T47D (cell line): ENCODE measurements at regions not wholly inside any gene's neighbourhood (a gene's known extent, or its start where the extent isn't known, plus 50 kb on each side); places are given as distances from the start of the nearest gene placed in this dataset.

Experiments used
- DNase-seq, 2 experiments: peaks; one replicate each; pipeline versions ENCODE4 v3.0.0 to v3.0.0-alpha.2; 2011 to 2012; ENCODE audit warnings: low read depth in 1 of 2, low spot score in 1 of 2
- JUND ChIP-seq: IDR thresholded peaks from 2 replicates; pipeline ENCODE4 v1.6.1; 2012; ENCODE audit warnings: low read depth
- in situ Hi-C: cut with HindIII; loops from 2 replicates; pipeline ENCODE4 v1.10.0; 2016; ENCODE audit warnings: low sequenced_read_pairs, low pct_unique_long_range_greater_than_20kb

DNA sequence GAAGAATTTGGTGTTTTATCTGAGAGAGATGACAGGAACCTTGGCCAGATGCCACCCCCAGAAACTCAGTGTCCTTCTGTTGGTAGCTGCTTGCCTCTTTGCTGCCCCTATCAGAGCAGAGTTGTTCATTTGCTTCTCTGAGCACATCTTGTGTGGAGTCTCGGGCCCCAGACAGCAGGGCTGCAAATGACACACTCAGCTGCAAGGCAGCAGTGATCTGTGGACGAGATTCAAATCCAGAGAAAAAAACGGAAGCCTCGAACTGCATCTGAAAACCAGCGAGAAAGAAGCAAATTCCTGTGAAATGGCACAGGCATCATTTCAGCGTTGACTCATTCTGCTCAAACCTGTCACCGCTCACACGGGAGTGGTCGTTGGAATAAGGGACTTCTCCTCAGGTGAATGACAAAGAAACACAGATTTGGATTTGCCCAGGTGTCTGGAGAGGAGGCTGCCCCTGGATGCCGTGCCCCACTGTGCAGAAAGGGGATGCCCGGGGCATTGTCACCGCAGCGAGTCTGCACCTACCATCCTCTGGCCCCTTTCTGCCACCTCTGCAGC is 144.7 kb downstream of the PFKFB3 start:
- no peak for TF ChIP-seq JUND
- in situ Hi-C loops, result no loop called here
- no peak for DNase-seq

DNA sequence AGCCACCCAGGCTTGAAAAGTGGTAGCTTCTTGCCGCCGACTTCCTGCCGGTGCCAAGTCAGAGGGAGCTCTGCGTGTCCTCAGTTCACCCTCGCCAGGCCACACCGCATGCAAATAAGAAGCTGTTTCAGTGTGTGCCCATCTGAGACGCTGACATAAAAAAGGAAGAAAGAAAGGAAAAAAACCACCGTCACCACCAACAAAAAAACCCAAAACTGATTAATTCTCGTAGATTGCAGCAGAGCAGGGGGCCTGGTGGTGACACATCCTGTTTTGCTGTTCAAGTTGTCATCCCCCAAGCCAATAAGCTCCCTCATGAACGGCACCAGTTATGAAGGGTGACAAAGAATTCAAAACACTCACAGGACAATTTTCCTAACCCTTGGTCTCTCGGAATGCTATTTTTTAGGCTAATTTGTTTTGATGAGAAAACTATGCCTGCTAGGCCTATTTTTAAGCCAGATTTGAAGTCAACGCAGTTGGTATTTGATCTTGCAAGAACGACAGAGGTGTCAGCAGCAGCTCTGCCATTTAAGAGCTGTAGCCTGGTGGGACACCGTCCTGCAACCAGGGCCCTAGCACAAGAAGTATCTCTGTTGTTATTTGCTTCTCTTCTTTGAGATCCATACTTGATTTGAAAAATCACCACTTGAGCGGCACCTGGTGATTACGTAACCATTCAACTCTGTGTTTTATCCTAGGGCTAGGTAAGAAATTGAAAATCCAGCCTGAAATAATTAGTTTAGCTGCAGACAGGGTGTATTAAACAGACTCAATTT is 145.6 kb downstream of the PFKFB3 start:
- in situ Hi-C loops, result no loop called here
- no peak for TF ChIP-seq JUND
- no peak for DNase-seq

DNA sequence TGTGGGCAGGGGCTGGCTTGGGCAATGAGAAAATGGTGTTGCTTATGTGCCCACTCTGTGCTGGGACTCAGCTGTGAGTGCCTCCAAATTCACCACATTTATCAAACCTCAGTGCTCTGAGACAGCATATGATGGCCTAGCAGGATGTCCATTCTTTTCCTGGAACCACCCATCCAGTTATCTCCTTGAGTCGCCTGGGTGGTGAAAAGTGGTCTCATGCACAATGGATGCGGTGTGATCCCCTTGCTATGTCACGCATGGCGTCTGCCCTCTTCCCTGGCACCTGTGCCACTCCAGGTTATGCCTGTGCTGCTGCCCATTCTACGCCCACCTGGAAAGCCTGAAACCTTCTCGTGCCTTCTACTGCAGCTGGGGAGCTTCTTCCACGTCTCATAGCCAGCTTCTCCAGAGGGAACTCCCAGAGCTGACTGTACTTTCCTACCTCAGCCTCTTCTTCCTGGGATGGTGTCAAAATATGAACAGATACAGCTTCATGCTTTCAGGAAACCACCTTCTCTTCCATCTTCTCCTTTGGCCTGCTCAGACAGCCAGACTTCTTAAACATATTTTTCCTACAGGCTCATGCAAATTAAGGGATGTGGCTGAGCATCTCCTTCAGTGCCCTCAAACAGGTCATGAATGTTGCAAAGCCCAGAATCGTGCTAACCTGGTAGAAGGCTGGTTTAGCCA is 147.3 kb downstream of the PFKFB3 start:
- no peak for DNase-seq
- in situ Hi-C loops, result no loop called here
- no peak for TF ChIP-seq JUND

DNA sequence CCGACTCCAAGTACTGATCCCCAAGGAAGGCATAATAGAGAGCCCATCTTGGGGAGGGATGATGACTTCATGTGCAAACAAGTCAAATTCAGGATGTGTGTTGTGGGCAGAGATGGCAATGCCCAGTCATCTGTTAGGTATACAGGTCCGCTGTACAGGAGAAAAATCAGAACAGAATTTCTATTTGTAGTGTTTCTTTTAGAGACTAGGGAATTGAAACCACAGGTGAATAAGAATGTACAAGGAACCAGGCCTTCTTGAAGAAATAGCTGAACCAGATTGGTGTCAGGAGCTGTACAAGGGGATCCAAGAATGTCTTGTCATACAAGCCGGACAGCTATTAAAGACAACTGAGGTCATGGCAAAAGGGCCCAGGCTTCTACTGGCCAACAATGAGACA is 147.9 kb downstream of the PFKFB3 start:
- no peak for TF ChIP-seq JUND
- in situ Hi-C loops, result no loop called here
- DNase-seq, result no peak

DNA sequence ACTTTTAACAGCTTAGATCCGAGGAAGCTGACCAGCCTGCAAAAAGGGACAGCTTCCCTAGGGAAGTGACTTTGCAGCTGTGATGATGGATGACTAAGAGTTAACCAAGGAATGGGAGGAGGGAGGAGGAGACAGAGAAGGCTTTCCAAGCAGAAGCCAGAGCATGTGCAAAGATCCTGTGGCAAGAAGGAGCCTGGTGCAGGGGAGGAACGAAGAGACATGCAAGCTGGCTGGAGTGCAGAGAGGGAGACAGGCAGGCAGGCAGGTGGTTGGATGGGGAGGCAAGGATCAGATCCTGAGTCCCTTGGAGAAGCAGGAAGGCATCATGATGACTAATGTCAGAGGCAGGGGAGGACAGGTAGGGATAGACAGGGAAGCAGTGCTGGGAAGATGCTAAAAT is 148.8 kb downstream of the PFKFB3 start:
- in situ Hi-C loops, result no loop called here
- DNase-seq, result no peak
- TF ChIP-seq JUND, result no peak

DNA sequence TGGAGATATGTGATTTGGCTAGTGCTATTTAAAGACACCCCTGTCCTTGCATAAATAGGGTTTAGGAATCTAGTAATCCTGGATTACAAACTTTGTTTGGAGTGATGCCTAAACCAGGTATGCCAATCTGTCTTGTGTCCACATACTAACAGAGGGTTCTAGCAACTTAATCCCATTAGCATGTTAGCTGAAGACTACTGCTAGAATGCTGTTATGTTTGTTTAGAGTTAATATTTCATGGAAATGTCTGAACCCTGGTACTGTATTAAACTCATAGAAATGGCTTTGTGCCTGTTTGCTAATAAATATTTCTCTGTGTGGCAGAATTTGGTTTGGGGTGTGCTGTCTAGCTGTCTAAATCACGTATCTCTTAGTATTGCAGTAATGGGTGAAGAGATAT is 150.8 kb downstream of the PFKFB3 start:
- DNase-seq, result no peak
- no peak for TF ChIP-seq JUND
- in situ Hi-C loops, result no loop called here

DNA sequence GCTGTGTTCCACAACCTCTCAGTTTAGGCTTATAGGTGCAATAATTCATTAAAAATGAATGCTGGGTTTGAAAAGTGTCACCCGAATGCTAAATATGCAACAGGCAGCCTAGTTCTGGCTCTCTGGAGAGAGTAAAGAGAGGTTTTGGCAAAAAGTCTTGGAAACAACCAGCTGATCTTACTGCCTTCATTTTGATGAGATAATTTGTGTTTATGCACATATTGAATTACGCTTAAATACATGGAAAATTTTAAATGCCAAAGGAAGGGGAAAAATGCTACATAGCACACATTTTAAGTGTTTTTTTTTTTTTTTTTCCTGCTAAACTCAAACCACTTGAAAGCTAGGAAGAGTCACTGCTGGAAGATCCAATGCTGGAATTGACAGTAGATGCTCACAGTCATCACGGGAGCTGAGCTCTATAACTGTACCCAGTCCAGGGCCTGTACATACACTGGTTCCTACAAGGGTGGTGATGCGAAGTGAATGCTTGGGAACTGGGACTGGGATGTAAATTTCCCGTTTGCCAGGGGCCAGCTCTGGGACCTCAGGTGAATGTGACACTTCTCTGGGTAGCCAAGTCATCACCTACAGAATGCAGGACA is 151.5 kb downstream of the PFKFB3 start:
- no peak for TF ChIP-seq JUND
- in situ Hi-C loops, result no loop called here
- DNase-seq, result no peak

DNA sequence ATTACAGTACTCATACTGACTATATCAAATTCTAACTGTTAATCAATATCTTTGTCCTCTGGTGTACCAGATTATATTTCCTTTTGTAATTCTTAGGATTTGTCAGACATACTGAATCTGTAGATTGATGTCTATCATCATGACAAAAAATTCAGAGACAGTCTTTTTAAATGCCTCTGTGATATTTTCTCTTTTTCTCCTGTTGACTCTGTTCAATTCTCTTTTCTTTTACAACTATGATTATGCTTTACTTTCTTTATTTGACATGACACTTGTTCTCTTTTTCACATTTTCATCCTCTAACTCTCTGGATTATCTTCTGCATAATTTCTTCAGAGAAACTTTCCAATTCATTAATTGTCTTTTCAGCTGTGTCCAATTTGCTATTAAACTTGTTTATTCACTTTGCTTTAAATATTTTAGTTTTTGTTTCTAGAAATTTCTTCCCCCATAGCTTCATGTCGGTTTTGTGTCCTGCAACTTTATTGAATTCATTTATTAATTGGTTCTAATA is 153.6 kb downstream of the PFKFB3 start:
- DNase-seq, result no peak
- in situ Hi-C loops, result no loop called here
- TF ChIP-seq JUND, result no peak

DNA sequence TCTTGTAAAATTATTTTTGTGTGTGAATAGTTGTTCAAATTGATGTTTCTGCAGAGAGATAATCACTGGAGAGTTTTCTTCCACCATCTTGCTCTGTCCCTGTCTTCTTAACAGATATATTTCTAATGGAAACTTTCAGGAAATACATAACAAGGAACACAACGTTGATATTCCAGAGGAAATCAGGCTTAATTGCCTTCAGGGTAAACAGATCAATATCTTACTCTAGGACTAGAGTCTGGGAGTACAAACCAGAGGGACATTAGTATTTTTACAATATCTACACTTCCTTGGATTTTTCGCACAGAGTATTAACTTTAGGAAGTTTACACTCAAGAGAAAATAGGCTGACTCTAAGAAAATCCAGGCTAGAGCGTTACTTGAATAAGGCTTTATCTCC is 159.1 kb downstream of the PFKFB3 start:
- TF ChIP-seq JUND, result no peak
- DNase-seq, result peak in 1 of 2 experiments; percentile 75
- in situ Hi-C loops, result no loop called here

DNA sequence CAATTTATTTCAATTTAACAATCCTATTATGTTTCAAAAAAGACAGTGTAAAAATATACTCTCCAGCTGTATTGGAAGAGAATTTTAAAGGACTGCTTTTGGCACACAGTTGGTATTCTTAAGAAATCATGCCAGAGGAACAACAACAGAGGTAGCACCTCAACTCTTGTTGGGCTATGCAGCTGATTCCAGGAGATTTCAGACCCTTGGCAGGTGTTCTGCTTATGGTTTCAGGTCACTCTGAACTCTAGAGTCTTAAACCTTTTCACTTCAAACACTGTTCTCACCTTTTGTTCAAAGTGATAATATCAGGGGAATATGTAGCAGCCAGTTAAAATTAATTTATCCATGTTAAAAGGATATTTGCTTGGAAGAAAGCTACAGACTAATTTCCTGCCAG is 160.1 kb downstream of the PFKFB3 start:
- in situ Hi-C loops, result no loop called here
- DNase-seq, result peak in 1 of 2 experiments; percentile 98
- TF ChIP-seq JUND, result peak; percentile 73; the same call in 1 of the 2 replicates

DNA sequence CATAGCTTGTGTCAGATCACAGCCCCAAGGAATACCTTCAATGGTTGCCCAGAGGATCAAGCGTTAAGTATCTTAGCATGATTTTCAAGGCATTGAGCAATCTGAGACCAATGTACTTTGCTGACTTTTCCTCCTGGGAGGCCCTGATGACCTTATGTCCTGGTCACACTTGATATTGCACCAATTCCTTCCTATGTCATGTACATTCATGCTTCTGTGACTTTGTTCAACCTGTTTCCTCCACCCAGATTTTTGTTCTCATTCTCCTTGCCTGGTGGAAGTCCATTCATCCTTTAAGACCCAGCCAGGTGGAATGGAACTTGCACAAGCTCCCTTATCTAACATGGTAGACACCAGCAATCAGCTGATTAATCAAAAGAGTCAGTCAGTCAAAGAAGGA is 160.8 kb downstream of the PFKFB3 start:
- DNase-seq, result no peak
- TF ChIP-seq JUND, result no peak
- in situ Hi-C loops, result no loop called here

DNA sequence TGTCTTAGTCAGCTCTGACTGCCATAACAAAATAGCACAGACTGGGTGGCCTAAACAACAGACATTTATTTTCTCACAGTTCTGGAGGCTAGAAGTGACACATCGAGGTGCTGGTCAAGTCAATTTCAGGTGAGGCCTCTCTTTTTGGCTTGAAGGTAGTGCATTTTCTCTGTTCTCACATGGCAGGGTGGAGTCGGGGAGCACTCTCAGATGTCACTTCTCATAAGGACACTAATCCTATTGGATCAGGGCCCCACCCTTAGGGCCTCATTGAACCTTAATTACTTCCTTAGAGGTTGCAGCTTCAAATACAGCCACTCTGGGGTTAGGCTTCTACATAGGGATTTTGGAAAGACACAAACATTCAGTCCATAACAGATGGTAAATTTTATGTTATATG is 161.6 kb downstream of the PFKFB3 start:
- DNase-seq, result peak in 1 of 2 experiments; percentile 88
- TF ChIP-seq JUND, result no peak
- in situ Hi-C loops, result no loop called here

DNA sequence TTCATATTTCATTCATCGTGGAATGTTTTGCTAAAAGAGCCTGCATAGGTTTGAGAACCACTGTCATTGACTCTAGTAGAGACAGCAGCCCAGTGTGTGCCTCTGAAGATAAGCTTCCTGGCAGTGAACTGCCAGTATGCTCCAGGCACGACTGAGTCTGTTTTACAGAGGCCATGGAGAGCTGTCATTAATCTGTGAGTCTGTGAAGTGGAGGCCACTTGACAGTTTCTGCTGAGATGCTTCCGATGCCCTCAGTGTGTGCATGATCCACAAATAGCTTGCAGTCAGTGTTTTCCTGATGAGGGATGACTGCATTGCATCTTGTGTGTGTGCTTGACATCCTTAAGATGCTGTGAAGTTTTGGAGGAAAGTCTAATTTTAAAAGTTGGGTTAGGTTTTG is 162.2 kb downstream of the PFKFB3 start:
- in situ Hi-C loops, result no loop called here
- DNase-seq, result peak in 1 of 2 experiments; percentile 96
- peak; percentile 28; the same call in 1 of the 2 replicates for TF ChIP-seq JUND
